Mesothelial cell of epicardium (in vitro differentiated cells): ENCODE measurements at regions not wholly inside any gene's neighbourhood (a gene's known extent, or its start where the extent isn't known, plus 50 kb on each side); places are given as distances from the start of the nearest gene placed in this dataset.

Experiments
- DNase-seq, 2 experiments: peaks; one replicate each; pipeline ENCODE4 v3.0.0; 2021; ENCODE audit warnings: low spot score in 2 of 2; ENCODE audit not compliant: unreplicated experiment in 2 of 2
- H3K27ac Mint-ChIP-seq: 2 replicates; pipeline ENCODE4 v1.8.0; 2021; ENCODE audit warnings: mixed read lengths
- H3K27me3 Mint-ChIP-seq: 2 replicates; pipeline ENCODE4 v1.8.0; 2021; ENCODE audit warnings: low read depth, mixed read lengths
- H3K36me3 Mint-ChIP-seq: 2 replicates; pipeline ENCODE4 v1.8.0; 2021; ENCODE audit warnings: mixed read lengths
- H3K4me1 Mint-ChIP-seq: 2 replicates; pipeline ENCODE4 v1.8.0; 2021; ENCODE audit warnings: mixed read lengths
- H3K4me3 Mint-ChIP-seq: 2 replicates; pipeline ENCODE4 v1.8.0; 2021; ENCODE audit warnings: mild to moderate bottlenecking, moderate library complexity, mixed read lengths
- H3K9me3 Mint-ChIP-seq: 2 replicates; pipeline ENCODE4 v1.8.0; 2021; ENCODE audit warnings: mixed read lengths
- CTCF ChIP-seq: fragments of 200-600 bp; sonication (generic); IDR thresholded peaks from one replicate; pipeline ENCODE4 v1.5.0; 2021; ENCODE audit warnings: antibody characterized with exemption; ENCODE audit not compliant: unreplicated experiment

- H3K4me1 Mint-ChIP-seq, result peaks cover 7% of the 10 kb centered on the region
- no peak for TF ChIP-seq CTCF
- peaks cover 2% of the 10 kb centered on the region for H3K9me3 Mint-ChIP-seq
- H3K36me3 Mint-ChIP-seq, result peaks cover 1% of the 10 kb centered on the region
- H3K27ac Mint-ChIP-seq, result no peak overlapping the region
- no peak for DNase-seq
- no peaks in the 10 kb centered on the region for H3K27me3 Mint-ChIP-seq
- no peak overlapping the region for H3K4me3 Mint-ChIP-seq
Observed at GRCh38 chr2:196555726-196556125, 83.8 kb upstream of the CCDC150 start.

GRCh38 chr2:196558497-196558896, 81.0 kb upstream of the CCDC150 start:
- H3K9me3 Mint-ChIP-seq, result peaks cover 12% of the 10 kb centered on the region
- DNase-seq, result no peak
- H3K27me3 Mint-ChIP-seq, result no peaks in the 10 kb centered on the region
- H3K4me3 Mint-ChIP-seq, result no peak overlapping the region
- no peak overlapping the region for H3K27ac Mint-ChIP-seq
- H3K4me1 Mint-ChIP-seq, result no peaks in the 10 kb centered on the region
- peaks cover 11% of the 10 kb centered on the region for H3K36me3 Mint-ChIP-seq
- TF ChIP-seq CTCF, result no peak

GRCh38 chr2:196563876-196564275, 75.6 kb upstream of the CCDC150 start:
- Mint-ChIP-seq H3K27me3 (no peaks in the 10 kb centered on the region), H3K4me1 (peaks cover 5% of the 10 kb centered on the region), H3K36me3 (peaks cover 11% of the 10 kb centered on the region), H3K4me3 (no peak overlapping the region), H3K9me3 (peaks cover 12% of the 10 kb centered on the region), H3K27ac (no peak overlapping the region)
- no peak for DNase-seq
- no peak for TF ChIP-seq CTCF

GRCh38 chr2:196565106-196565765, 74.3 kb upstream of the CCDC150 start:
- H3K27ac Mint-ChIP-seq, result no peak overlapping the region
- H3K9me3 Mint-ChIP-seq, result peaks cover 12% of the 10 kb centered on the region
- no peak for TF ChIP-seq CTCF
- H3K27me3 Mint-ChIP-seq, result no peaks in the 10 kb centered on the region
- peaks cover 5% of the 10 kb centered on the region for H3K4me1 Mint-ChIP-seq
- no peak overlapping the region for H3K4me3 Mint-ChIP-seq
- H3K36me3 Mint-ChIP-seq, result peaks cover 11% of the 10 kb centered on the region
- no peak for DNase-seq

- H3K27me3 Mint-ChIP-seq, result no peaks in the 10 kb centered on the region
- no peak overlapping the region for H3K27ac Mint-ChIP-seq
- peaks cover 9% of the 10 kb centered on the region for H3K36me3 Mint-ChIP-seq
- peaks cover 8% of the 10 kb centered on the region for H3K9me3 Mint-ChIP-seq
- peaks cover 5% of the 10 kb centered on the region for H3K4me1 Mint-ChIP-seq
- no peak overlapping the region for H3K4me3 Mint-ChIP-seq
- no peak for TF ChIP-seq CTCF
- DNase-seq, result no peak
Observed at GRCh38 chr2:196565982-196566381, 73.5 kb upstream of the CCDC150 start.
